Activated T-cell treated with anti-CD3 and anti-CD28 coated beads, Interleukin-2, amount 50 U/mL, for 72 hours (primary cell): ENCODE measurements at regions not wholly inside any gene's neighbourhood (a gene's known extent, or its start where the extent isn't known, plus 50 kb on each side); places are given as distances from the start of the nearest gene placed in this dataset.

Experiments
- ATAC-seq, 2 donors: fragments of 150-1000 bp; cut with Tn5 transposase; replicated peaks in 1 of 2; 2 replicates each; pipeline ENCODE4 v1.10.0; 2021; ENCODE audit warnings: moderate library complexity in 2 of 2, mild to moderate bottlenecking in 1 of 2
- DNase-seq, 2 donors: peaks; one replicate each; pipeline ENCODE4 v3.0.0; 2021 to 2022; ENCODE audit warnings: mixed read lengths in 1 of 2
- H3K27ac Mint-ChIP-seq: one replicate; pipeline ENCODE4 v1.8.0; 2022; ENCODE audit warnings: mild to moderate bottlenecking, moderate library complexity, mixed read lengths
- H3K27me3 Mint-ChIP-seq: one replicate; pipeline ENCODE4 v1.8.0; 2022; ENCODE audit warnings: low read depth, mixed read lengths
- H3K36me3 Mint-ChIP-seq, 2 donors: one replicate each; pipeline ENCODE4 v1.8.0; 2022; ENCODE audit warnings: mixed read lengths in 2 of 2, mild to moderate bottlenecking in 1 of 2; ENCODE audit not compliant: insufficient read depth in 2 of 2
- H3K4me1 Mint-ChIP-seq: one replicate; pipeline ENCODE4 v1.8.0; 2022; ENCODE audit warnings: low read depth, mixed read lengths
- H3K4me3 Mint-ChIP-seq, 2 donors: one replicate each; pipeline ENCODE4 v1.8.0; 2022; ENCODE audit warnings: mild to moderate bottlenecking in 2 of 2, mixed read lengths in 2 of 2, moderate library complexity in 2 of 2
- H3K9me3 Mint-ChIP-seq, 2 donors: one replicate each; pipeline ENCODE4 v1.8.0; 2022; ENCODE audit warnings: mixed read lengths in 2 of 2

GRCh38 chr9:134557331-134557730 is 84.3 kb upstream of the COL5A1 start:
- ATAC-seq (no peak), DNase-seq (no peak)
- Mint-ChIP-seq H3K27ac (no peak overlapping the region), H3K4me1 (no peaks in the 10 kb centered on the region), H3K9me3 (no peaks in the 10 kb centered on the region), H3K4me3 (no peak overlapping the region), H3K36me3 (no peaks in the 10 kb centered on the region), H3K27me3 (no peaks in the 10 kb centered on the region)

GRCh38 chr9:134558124-134558905 is 83.3 kb upstream of the COL5A1 start:
- Mint-ChIP-seq H3K4me1 (no peaks in the 10 kb centered on the region), H3K27me3 (no peaks in the 10 kb centered on the region), H3K4me3 (no peak overlapping the region), H3K36me3 (no peaks in the 10 kb centered on the region), H3K9me3 (peaks cover 0 to 3% of the 10 kb centered on the region in 2 donors), H3K27ac (no peak overlapping the region)
- ATAC-seq (no peak), DNase-seq (no peak)

DNA sequence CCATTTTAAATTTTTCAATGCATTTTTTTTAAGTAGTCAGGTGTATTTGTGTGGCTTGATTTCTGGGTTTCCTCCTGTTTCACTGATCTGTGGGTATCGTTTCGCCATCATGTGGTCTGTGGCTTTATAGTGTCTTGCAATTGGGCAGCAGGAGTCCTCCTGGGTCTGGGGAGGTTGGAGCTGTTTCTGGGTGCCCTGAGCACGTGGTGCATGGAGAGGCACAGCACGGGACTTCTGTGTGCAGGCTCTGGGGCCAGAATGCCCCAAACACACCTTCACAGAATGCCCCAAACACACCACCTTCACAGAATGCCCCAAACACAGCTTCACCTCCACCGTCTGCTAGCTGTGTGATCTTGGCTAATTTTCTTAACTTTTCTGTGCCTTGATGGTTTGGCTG is 82.6 kb upstream of the COL5A1 start:
- Mint-ChIP-seq H3K36me3 (no peaks in the 10 kb centered on the region), H3K9me3 (peaks cover 0 to 3% of the 10 kb centered on the region in 2 donors)
- no peak for ATAC-seq

GRCh38 chr9:134560206-134560605 is 81.4 kb upstream of the COL5A1 start:
- DNase-seq (no peak), ATAC-seq (no peak)
- Mint-ChIP-seq H3K4me1 (no peaks in the 10 kb centered on the region), H3K27me3 (no peaks in the 10 kb centered on the region), H3K27ac (no peak overlapping the region), H3K36me3 (no peaks in the 10 kb centered on the region), H3K4me3 (no peak overlapping the region), H3K9me3 (peaks cover 0 to 3% of the 10 kb centered on the region in 2 donors)

More for the DNA sequence above, 82.6 kb upstream of the COL5A1 start:
- Mint-ChIP-seq H3K27me3 (no peaks in the 10 kb centered on the region), H3K4me1 (no peaks in the 10 kb centered on the region), H3K4me3 (no peak overlapping the region), H3K27ac (no peak overlapping the region)
- no peak for DNase-seq

- Mint-ChIP-seq H3K27ac (no peak overlapping the region), H3K36me3 (no peaks in the 10 kb centered on the region), H3K27me3 (no peaks in the 10 kb centered on the region), H3K4me3 (no peak overlapping the region), H3K9me3 (peaks cover 0 to 3% of the 10 kb centered on the region in 2 donors), H3K4me1 (no peaks in the 10 kb centered on the region)
- no peak for ATAC-seq
- no peak for DNase-seq
These were observed 80.9 kb upstream of the COL5A1 start for GRCh38 chr9:134560654-134561053.

DNA sequence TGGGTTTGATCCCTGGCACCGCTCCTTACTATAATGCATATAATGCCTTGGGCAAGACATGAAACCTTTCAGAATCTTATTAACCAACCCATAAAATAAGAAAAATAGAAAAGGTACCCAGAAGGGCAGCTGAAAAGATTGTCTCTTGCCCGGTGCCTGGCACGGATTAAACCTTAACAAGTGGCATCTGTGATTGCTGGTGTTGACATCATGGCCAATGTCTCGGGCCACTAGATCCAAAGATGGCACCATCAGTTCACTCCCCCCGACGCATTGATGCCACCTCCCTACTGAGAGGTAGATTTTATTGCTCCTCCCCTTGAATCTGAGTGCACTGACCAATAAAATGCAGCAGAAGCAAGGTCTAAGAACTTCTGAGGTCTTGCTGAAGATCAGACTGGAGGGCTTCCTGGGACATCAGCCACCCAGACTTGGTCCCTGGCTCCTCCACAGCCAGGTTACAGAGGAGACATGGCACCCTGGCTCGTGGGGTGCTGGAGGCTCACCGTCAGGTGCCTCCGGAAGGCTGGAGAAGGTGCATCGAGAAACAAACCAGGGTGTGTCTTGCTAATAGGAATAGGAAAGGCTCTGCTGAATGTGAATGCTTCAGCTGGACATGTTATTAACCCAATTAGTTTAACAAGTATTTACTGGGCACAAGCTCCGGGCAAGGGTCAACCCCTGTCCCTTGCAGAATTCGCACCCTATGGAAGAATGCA is 80.0 kb upstream of the COL5A1 start:
- no peak for ATAC-seq
- H3K27ac Mint-ChIP-seq = no peak overlapping the region
- H3K4me1 Mint-ChIP-seq = no peaks in the 10 kb centered on the region
- DNase-seq = no peak
- no peak overlapping the region for H3K4me3 Mint-ChIP-seq
- H3K27me3 Mint-ChIP-seq = no peaks in the 10 kb centered on the region
- H3K36me3 Mint-ChIP-seq = no peaks in the 10 kb centered on the region
- peaks cover 0 to 3% of the 10 kb centered on the region in 2 donors for H3K9me3 Mint-ChIP-seq

GRCh38 chr9:134562146-134562849 is 79.3 kb upstream of the COL5A1 start:
- Mint-ChIP-seq H3K4me3 (no peak overlapping the region), H3K4me1 (no peaks in the 10 kb centered on the region), H3K9me3 (peaks cover 0 to 3% of the 10 kb centered on the region in 2 donors), H3K27ac (no peak overlapping the region), H3K27me3 (no peaks in the 10 kb centered on the region), H3K36me3 (no peaks in the 10 kb centered on the region)
- DNase-seq = no peak
- no peak for ATAC-seq

DNA sequence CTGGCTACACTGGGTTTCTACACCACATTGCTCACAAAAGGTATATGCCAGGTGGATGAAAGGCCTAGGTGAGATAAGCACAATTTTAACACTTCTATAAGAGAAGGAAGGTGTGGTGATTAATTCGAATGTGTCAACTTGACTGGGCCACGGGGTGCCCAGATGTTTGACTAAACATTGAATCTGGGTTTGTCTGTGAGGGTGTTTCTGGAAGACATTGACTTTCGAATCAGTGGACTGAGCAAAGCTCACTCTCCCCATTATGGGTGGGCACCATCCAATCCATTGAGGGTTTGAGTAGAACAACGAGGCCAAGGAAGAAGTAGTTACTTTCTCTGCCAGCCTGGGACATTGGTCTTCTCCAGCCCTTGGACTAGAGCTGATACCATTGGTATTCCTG is 78.2 kb upstream of the COL5A1 start:
- ATAC-seq (no peak), DNase-seq (no peak)
- Mint-ChIP-seq H3K36me3 (no peaks in the 10 kb centered on the region), H3K9me3 (peaks cover 0 to 6% of the 10 kb centered on the region in 2 donors), H3K4me1 (no peaks in the 10 kb centered on the region), H3K4me3 (no peak overlapping the region), H3K27me3 (no peaks in the 10 kb centered on the region), H3K27ac (no peak overlapping the region)

- no peaks in the 10 kb centered on the region for H3K4me1 Mint-ChIP-seq
- no peak for DNase-seq
- no peak for ATAC-seq
- H3K27ac Mint-ChIP-seq = no peak overlapping the region
- peaks cover 0 to 6% of the 10 kb centered on the region in 2 donors for H3K9me3 Mint-ChIP-seq
- H3K27me3 Mint-ChIP-seq = no peaks in the 10 kb centered on the region
- H3K4me3 Mint-ChIP-seq = no peak overlapping the region
- H3K36me3 Mint-ChIP-seq = no peaks in the 10 kb centered on the region
These were observed 77.0 kb upstream of the COL5A1 start for GRCh38 chr9:134564431-134565170.

GRCh38 chr9:134565316-134565915 is 76.2 kb upstream of the COL5A1 start:
- ATAC-seq (no peak), DNase-seq (no peak)
- Mint-ChIP-seq H3K27me3 (no peaks in the 10 kb centered on the region), H3K4me1 (no peaks in the 10 kb centered on the region), H3K4me3 (no peak overlapping the region), H3K36me3 (no peaks in the 10 kb centered on the region), H3K9me3 (peaks cover 0 to 6% of the 10 kb centered on the region in 2 donors), H3K27ac (no peak overlapping the region)

DNA sequence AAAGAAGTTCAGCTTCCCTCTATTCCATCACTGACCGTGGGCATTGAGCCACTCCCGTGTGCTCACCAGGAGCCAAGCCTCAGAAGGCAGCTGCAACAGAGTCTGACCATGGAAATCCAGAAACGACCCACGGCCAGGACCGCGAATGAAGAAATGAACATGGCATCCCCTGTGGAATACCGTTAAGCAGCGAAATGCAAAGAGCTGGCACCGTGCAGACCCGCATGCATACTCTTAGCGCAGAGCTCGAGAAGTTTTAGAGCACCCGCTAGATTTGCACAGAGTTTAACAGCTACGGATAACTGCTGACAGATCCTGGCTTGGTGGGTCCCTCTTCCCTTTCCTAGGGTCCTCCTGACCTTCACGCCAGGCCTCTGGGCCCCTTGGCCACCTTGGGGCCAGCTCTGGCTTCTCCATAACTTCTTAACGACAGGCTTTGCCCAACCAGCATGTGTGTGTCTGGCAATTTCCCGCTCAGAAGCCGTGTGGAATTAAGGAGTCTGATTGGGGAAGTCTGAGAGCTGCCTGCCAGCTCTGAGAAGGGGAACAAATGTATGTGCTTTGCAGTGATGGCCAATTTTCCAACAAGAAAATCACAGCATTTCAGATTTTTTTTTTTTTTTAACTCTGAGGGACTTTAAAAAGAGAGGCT is 75.3 kb upstream of the COL5A1 start:
- ATAC-seq = no peak
- Mint-ChIP-seq H3K9me3 (peaks cover 0 to 6% of the 10 kb centered on the region in 2 donors), H3K4me3 (no peak overlapping the region), H3K27me3 (no peaks in the 10 kb centered on the region), H3K4me1 (no peaks in the 10 kb centered on the region), H3K27ac (no peak overlapping the region), H3K36me3 (no peaks in the 10 kb centered on the region)
- no peak for DNase-seq

GRCh38 chr9:134566936-134567335 is 74.7 kb upstream of the COL5A1 start:
- no peak overlapping the region for H3K27ac Mint-ChIP-seq
- no peaks in the 10 kb centered on the region for H3K36me3 Mint-ChIP-seq
- no peak overlapping the region for H3K4me3 Mint-ChIP-seq
- no peak for DNase-seq
- H3K27me3 Mint-ChIP-seq = no peaks in the 10 kb centered on the region
- no peaks in the 10 kb centered on the region for H3K4me1 Mint-ChIP-seq
- no peak for ATAC-seq
- H3K9me3 Mint-ChIP-seq = peaks cover 0 to 6% of the 10 kb centered on the region in 2 donors
